ENCODE measurements at regions not wholly inside any gene's neighbourhood (a gene's known extent, or its start where the extent isn't known, plus 50 kb on each side); places are given as distances from the start of the nearest gene placed in this dataset.

GRCh38 chr7:10212649-10213048 lies 761.0 kb upstream of the PHF14 start:
- no peak for DNase-seq (ENCODE audit: extremely low read depth, low read depth)
- TF ChIP-seq, protein P1, sequence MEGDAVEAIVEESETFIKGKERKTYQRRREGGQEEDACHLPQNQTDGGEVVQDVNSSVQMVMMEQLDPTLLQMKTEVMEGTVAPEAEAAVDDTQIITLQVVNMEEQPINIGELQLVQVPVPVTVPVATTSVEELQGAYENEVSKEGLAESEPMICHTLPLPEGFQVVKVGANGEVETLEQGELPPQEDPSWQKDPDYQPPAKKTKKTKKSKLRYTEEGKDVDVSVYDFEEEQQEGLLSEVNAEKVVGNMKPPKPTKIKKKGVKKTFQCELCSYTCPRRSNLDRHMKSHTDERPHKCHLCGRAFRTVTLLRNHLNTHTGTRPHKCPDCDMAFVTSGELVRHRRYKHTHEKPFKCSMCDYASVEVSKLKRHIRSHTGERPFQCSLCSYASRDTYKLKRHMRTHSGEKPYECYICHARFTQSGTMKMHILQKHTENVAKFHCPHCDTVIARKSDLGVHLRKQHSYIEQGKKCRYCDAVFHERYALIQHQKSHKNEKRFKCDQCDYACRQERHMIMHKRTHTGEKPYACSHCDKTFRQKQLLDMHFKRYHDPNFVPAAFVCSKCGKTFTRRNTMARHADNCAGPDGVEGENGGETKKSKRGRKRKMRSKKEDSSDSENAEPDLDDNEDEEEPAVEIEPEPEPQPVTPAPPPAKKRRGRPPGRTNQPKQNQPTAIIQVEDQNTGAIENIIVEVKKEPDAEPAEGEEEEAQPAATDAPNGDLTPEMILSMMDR (IDR thresholded peaks at IDR 0.05; ENCODE audit: low read depth, low read length): no peak

GRCh38 chr7:10216462-10216861 lies 757.2 kb upstream of the PHF14 start:
- no peak for DNase-seq (ENCODE audit: extremely low read depth, low read depth)
- TF ChIP-seq, protein P1 (IDR thresholded peaks at IDR 0.05; ENCODE audit: low read depth, low read length): no peak

GRCh38 chr7:10221084-10221483 lies 752.6 kb upstream of the PHF14 start:
- no peak for DNase-seq (ENCODE audit: extremely low read depth, low read depth)
- TF ChIP-seq, protein P1 (IDR thresholded peaks at IDR 0.05; ENCODE audit: low read depth, low read length): no peak

GRCh38 chr7:10222976-10223375 lies 750.7 kb upstream of the PHF14 start:
- no peak for DNase-seq (ENCODE audit: extremely low read depth, low read depth)
- TF ChIP-seq, protein P1 (IDR thresholded peaks at IDR 0.05; ENCODE audit: low read depth, low read length): no peak

DNA sequence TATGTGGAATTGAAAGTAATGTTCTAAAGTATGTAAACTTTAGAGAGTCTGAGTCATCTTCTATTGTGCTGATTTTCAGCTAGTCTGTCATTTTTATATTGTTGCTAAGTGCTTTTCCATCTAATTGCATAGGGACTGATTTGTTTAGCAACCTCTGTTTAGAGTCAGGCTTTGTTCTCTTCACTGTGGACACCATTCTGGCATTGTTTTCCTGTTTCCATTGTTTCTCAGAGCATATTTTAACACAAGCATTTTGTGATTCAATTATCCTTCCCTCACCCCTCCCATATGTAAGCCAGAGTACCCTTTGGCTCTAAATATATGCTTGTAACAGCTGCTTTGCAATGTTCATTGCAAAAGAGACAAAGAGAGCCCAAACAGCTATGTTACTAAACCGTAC lies 748.4 kb upstream of the PHF14 start:
- DNase-seq (ENCODE audit: extremely low read depth, low read depth): no peak
- TF ChIP-seq, protein P1 (IDR thresholded peaks at IDR 0.05; ENCODE audit: low read depth, low read length): no peak

GRCh38 chr7:10237306-10237705 lies 736.4 kb upstream of the PHF14 start:
- DNase-seq (ENCODE audit: extremely low read depth, low read depth): no peak
- TF ChIP-seq, protein P1 (IDR thresholded peaks at IDR 0.05; ENCODE audit: low read depth, low read length): no peak

- DNase-seq (ENCODE audit: extremely low read depth, low read depth): no peak
- TF ChIP-seq, protein P1 (IDR thresholded peaks at IDR 0.05; ENCODE audit: low read depth, low read length): no peak
Observed at GRCh38 chr7:10238641-10239040, 735.0 kb upstream of the PHF14 start.
